Right atrium auricular region (tissue), 2 donors: ENCODE measurements at regions not wholly inside any gene's neighbourhood (a gene's known extent, or its start where the extent isn't known, plus 50 kb on each side); places are given as distances from the start of the nearest gene placed in this dataset.

Source experiments
- DNase-seq: peaks from one replicate; pipeline ENCODE4 v3.0.0-alpha.2; 2019; ENCODE audit warnings: low spot score
- H3K27ac ChIP-seq, 2 donors: fragments of 200-600 bp; sonication (generic); 1 replicate in 1 of 2; 2 replicates in 1 of 2; pipeline ENCODE4 v1.5.1; 2016 to 2019
- H3K27me3 ChIP-seq, 2 donors: fragments of 200-600 bp; sonication (generic); one replicate each; pipeline versions ENCODE4 v1.5.1 to v1.6.0; 2017 to 2019
- H3K36me3 ChIP-seq: fragments of 200-600 bp; sonication (generic); one replicate; pipeline ENCODE4 v1.5.1; 2016
- H3K4me1 ChIP-seq, 2 donors: fragments of 200-600 bp; sonication (generic); one replicate each; pipeline versions ENCODE4 v1.5.1 to v1.6.0; 2017 to 2019
- H3K4me3 ChIP-seq, 2 donors: fragments of 200-600 bp; sonication (generic); 1 replicate in 1 of 2; 2 replicates in 1 of 2; pipeline ENCODE4 v1.5.1; 2017 to 2019; ENCODE audit warnings: mild to moderate bottlenecking in 1 of 2, moderate library complexity in 1 of 2
- H3K9me3 ChIP-seq, 2 donors: fragments of 200-600 bp; sonication (generic); one replicate each; pipeline ENCODE4 v1.5.1; 2019
- CTCF ChIP-seq, 2 donors: fragments of 200-600 bp; sonication (generic); IDR thresholded peaks; one replicate each; pipeline ENCODE4 v1.5.1; 2019; ENCODE audit warnings: antibody characterized with exemption in 2 of 2

GRCh38 chr1:163655565-163655964, 333.8 kb downstream of the NUF2 start:
- Histone ChIP-seq H3K4me1 (no peaks in the 10 kb centered on the region), H3K27me3 (no peaks in the 10 kb centered on the region), H3K36me3 (no peaks in the 10 kb centered on the region), H3K4me3 (no peak overlapping the region), H3K27ac (no peak overlapping the region), H3K9me3 (no peaks in the 10 kb centered on the region)
- no peak for TF ChIP-seq CTCF (IDR thresholded peaks at IDR 0.05)
- DNase-seq, result no peak

GRCh38 chr1:163656095-163656759, 334.5 kb downstream of the NUF2 start:
- H3K4me3 ChIP-seq, result no peak overlapping the region
- DNase-seq, result no peak
- H3K27ac ChIP-seq, result no peak overlapping the region
- H3K36me3 ChIP-seq, result no peaks in the 10 kb centered on the region
- H3K9me3 ChIP-seq, result no peaks in the 10 kb centered on the region
- H3K4me1 ChIP-seq, result no peaks in the 10 kb centered on the region
- H3K27me3 ChIP-seq, result no peaks in the 10 kb centered on the region
- no peak for TF ChIP-seq CTCF (IDR thresholded peaks at IDR 0.05)

- Histone ChIP-seq H3K27ac (no peak overlapping the region), H3K9me3 (no peaks in the 10 kb centered on the region), H3K4me3 (no peak overlapping the region), H3K4me1 (no peaks in the 10 kb centered on the region), H3K27me3 (no peaks in the 10 kb centered on the region), H3K36me3 (no peaks in the 10 kb centered on the region)
- no peak for TF ChIP-seq CTCF (IDR thresholded peaks at IDR 0.05)
- no peak for DNase-seq
Observed at GRCh38 chr1:163657719-163658118, 336.0 kb downstream of the NUF2 start.

- Histone ChIP-seq H3K4me1 (no peaks in the 10 kb centered on the region), H3K27me3 (no peaks in the 10 kb centered on the region), H3K9me3 (no peaks in the 10 kb centered on the region), H3K36me3 (no peaks in the 10 kb centered on the region), H3K27ac (no peak overlapping the region), H3K4me3 (no peak overlapping the region)
- TF ChIP-seq CTCF (IDR thresholded peaks at IDR 0.05), result no peak
- no peak for DNase-seq
Observed at GRCh38 chr1:163661391-163661790, 339.6 kb downstream of the NUF2 start.

GRCh38 chr1:163664671-163665335, 343.0 kb downstream of the NUF2 start:
- no peak overlapping the region for H3K4me3 ChIP-seq
- H3K4me1 ChIP-seq, result no peaks in the 10 kb centered on the region
- no peak for DNase-seq
- no peaks in the 10 kb centered on the region for H3K9me3 ChIP-seq
- no peak for TF ChIP-seq CTCF (IDR thresholded peaks at IDR 0.05)
- H3K36me3 ChIP-seq, result no peaks in the 10 kb centered on the region
- no peak overlapping the region for H3K27ac ChIP-seq
- H3K27me3 ChIP-seq, result no peaks in the 10 kb centered on the region

- no peaks in the 10 kb centered on the region for H3K36me3 ChIP-seq
- H3K4me1 ChIP-seq, result no peaks in the 10 kb centered on the region
- no peaks in the 10 kb centered on the region for H3K27me3 ChIP-seq
- no peak overlapping the region for H3K27ac ChIP-seq
- H3K4me3 ChIP-seq, result no peak overlapping the region
- H3K9me3 ChIP-seq, result no peaks in the 10 kb centered on the region
- no peak for TF ChIP-seq CTCF (IDR thresholded peaks at IDR 0.05)
- DNase-seq, result no peak
Observed at GRCh38 chr1:163668472-163668871, 346.7 kb downstream of the NUF2 start.
